ENCODE measurements at regions not wholly inside any gene's neighbourhood (a gene's known extent, or its start where the extent isn't known, plus 50 kb on each side); places are given as distances from the start of the nearest gene placed in this dataset.

DNA sequence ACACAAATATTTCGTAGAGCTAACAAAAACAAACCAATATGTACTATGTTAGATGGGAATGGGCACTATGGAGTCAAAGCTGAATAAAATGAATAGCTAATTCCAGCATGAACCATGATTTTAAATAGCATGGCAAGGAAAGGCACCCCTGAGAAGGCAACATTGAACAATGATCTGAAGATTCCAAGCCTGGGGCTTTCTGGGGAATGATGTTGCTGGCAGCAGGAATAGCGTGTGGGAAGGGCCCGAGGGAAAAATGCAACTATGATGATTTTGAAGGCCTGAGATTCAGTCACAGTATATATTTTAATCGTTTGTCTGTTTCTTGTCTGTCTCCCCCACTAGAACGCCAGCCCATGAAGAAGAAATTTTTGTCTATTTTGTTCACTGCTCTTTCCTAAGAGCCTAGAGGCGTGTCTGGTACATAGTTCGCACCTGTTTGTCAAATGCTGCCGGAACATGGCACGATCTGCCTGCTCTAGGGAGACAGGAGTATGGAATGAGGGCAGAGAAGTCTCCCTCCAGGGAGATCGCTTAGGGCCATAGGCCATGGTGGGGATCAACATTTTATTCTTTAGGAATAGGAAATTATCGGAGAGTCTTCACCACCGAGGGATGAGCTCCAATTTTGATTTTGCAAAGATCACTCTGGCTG lies 84.8 kb upstream of the EYA2 start:
- H3K79me2 ChIP-seq (ENCODE audit: low read depth): no peaks in the 10 kb centered on the region
- peaks cover 7% of the 10 kb centered on the region for H4K20me1 ChIP-seq (ENCODE audit: low read depth)
- H3K4me3 Mint-ChIP-seq: no peak overlapping the region
- H2AFZ ChIP-seq (replicated peaks): no peak overlapping the region
- H3K4me1 ChIP-seq: peaks cover 7% of the 10 kb centered on the region
- TF ChIP-seq, protein P1, sequence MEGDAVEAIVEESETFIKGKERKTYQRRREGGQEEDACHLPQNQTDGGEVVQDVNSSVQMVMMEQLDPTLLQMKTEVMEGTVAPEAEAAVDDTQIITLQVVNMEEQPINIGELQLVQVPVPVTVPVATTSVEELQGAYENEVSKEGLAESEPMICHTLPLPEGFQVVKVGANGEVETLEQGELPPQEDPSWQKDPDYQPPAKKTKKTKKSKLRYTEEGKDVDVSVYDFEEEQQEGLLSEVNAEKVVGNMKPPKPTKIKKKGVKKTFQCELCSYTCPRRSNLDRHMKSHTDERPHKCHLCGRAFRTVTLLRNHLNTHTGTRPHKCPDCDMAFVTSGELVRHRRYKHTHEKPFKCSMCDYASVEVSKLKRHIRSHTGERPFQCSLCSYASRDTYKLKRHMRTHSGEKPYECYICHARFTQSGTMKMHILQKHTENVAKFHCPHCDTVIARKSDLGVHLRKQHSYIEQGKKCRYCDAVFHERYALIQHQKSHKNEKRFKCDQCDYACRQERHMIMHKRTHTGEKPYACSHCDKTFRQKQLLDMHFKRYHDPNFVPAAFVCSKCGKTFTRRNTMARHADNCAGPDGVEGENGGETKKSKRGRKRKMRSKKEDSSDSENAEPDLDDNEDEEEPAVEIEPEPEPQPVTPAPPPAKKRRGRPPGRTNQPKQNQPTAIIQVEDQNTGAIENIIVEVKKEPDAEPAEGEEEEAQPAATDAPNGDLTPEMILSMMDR (IDR thresholded peaks at IDR 0.05): no peak
- TF ChIP-seq EZH2 (IDR thresholded peaks at IDR 0.05) (no peak), EZH2phosphoT487 (IDR thresholded peaks at IDR 0.05) (no peak)
- DNase-seq (ENCODE audit: low spot score): no peak
- no peak overlapping the region for H3K27ac Mint-ChIP-seq
- H3F3A ChIP-seq (ENCODE audit: low read depth): peaks cover 12% of the 10 kb centered on the region
- no peak overlapping the region for H3K4me2 ChIP-seq
- H3K4me1 Mint-ChIP-seq: peaks cover 19% of the 10 kb centered on the region
- no peaks in the 10 kb centered on the region for H3K36me3 Mint-ChIP-seq
- no peak overlapping the region for H3K9ac ChIP-seq
- H3K9me3 Mint-ChIP-seq: no peaks in the 10 kb centered on the region
- H3K27me3 Mint-ChIP-seq (ENCODE audit: insufficient read depth, low read depth): peaks cover 14% of the 10 kb centered on the region
- no peaks in the 10 kb centered on the region for H3K9me3 ChIP-seq (ENCODE audit: low read depth)
- peaks cover 11% of the 10 kb centered on the region for H3K27me3 ChIP-seq
- H3K27ac ChIP-seq: no peak overlapping the region
- H3K36me3 ChIP-seq: no peaks in the 10 kb centered on the region
- no peak overlapping the region for H3K4me3 ChIP-seq

DNA sequence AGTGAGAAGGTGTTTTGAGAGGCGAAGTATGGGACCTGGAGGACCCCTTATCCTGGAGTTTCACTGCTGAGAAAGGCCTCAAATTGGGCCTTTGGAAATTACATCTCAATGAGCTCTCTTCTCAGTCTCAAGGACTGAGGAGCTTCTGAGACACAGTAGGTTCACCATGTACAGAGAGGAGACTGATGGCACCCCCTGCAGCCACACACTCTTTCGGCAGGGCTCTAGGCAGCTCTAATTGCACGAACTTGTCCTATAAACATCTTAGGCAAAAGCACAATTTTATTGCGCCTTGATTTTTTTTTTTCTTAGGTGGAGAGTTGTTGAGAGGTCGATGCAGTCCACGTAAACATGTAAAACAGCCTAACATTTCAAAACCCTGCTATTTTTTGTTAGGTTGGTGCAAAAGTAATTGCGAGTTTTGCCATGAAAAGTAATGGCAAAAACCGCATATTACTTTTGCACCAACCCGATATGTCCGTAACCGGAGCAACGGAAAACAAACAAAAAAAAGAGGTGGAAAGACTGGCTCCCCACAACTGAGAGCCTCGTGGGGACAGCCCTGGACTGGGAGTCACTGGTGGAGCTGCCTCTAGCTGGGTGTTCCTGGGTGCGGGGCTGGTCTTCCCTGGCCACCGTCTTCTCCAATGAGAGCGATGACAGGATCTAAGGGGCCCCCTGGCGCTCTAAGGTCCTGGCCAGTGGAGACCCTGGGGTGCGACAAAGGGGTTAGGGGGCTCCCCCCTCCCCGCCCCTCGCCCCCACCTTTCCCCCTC lies 84.0 kb upstream of the EYA2 start:
- H3K27me3 Mint-ChIP-seq (ENCODE audit: insufficient read depth, low read depth): peaks cover 14% of the 10 kb centered on the region
- H3K9me3 ChIP-seq (ENCODE audit: low read depth): no peaks in the 10 kb centered on the region
- H3K27ac Mint-ChIP-seq: no peak overlapping the region
- H4K20me1 ChIP-seq (ENCODE audit: low read depth): peaks cover 11% of the 10 kb centered on the region
- H3K9me3 Mint-ChIP-seq: no peaks in the 10 kb centered on the region
- H3K4me1 ChIP-seq: peaks cover 12% of the 10 kb centered on the region
- no peak overlapping the region for H3K9ac ChIP-seq
- no peak overlapping the region for H3K4me3 ChIP-seq
- H3K27ac ChIP-seq: no peak overlapping the region
- H3K4me3 Mint-ChIP-seq: no peak overlapping the region
- H3K27me3 ChIP-seq: peaks cover 13% of the 10 kb centered on the region
- peaks cover 20% of the 10 kb centered on the region for H3F3A ChIP-seq (ENCODE audit: low read depth)
- no peaks in the 10 kb centered on the region for H3K36me3 Mint-ChIP-seq
- no peak overlapping the region for H2AFZ ChIP-seq (replicated peaks)
- peak overlapping the region; percentile 52 for H3K4me2 ChIP-seq
- DNase-seq (ENCODE audit: low spot score): no peak
- H3K79me2 ChIP-seq (ENCODE audit: low read depth): no peaks in the 10 kb centered on the region
- TF ChIP-seq, protein P1 (IDR thresholded peaks at IDR 0.05): no peak
- TF ChIP-seq EZH2 (IDR thresholded peaks at IDR 0.05) (no peak), EZH2phosphoT487 (IDR thresholded peaks at IDR 0.05) (no peak)
- H3K36me3 ChIP-seq: no peaks in the 10 kb centered on the region
- H3K4me1 Mint-ChIP-seq: peaks cover 27% of the 10 kb centered on the region

DNA sequence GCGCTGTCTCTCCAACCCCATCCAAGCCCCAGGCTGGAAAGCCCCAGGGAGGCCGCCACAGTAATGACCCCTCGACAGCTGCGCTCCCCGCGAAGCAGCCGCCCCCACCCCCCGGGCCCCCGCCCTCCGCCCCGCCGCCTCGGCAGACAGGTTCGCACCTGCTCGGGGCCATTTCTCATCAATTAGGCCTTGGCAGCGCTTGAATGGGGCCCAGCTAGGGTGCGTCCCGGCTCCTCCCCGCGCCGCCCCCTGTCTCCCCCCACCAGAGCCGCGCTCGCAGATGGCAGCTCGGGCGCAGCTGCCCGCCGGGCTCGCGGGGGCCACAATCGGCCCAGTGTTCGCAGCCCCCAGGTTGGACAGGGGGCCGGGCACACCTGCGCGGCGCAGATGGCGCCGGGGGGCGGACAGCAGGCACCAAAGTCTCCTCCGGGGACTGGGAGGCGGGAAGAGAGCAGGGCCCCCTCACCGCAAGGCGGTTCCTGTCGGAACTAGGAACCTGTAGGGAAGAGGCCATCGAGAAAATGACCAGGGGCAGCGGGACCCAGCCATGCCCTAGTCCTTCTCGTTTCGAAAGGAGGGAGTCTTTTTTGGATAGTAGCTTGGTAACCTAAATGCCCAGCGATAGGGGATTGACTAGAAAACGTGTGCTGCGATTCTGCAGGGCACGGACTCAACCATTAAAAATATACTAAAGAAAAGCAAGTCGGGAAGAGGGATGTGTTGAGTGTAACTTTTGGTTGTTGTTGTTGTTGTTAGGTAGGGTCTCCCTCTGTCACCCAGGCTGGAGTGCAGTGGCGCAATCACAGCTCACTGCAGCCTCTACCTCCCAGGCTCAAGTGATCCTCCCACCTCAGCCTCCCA lies 83.2 kb upstream of the EYA2 start:
- TF ChIP-seq, protein P1 (IDR thresholded peaks at IDR 0.05): no peak
- H3K79me2 ChIP-seq (ENCODE audit: low read depth): no peaks in the 10 kb centered on the region
- H3K36me3 ChIP-seq: no peaks in the 10 kb centered on the region
- peak overlapping the region; percentile 23 for H3K4me3 ChIP-seq
- no peaks in the 10 kb centered on the region for H3K9me3 Mint-ChIP-seq
- H3K4me1 Mint-ChIP-seq: peaks cover 33% of the 10 kb centered on the region
- DNase-seq (ENCODE audit: low spot score): peak; percentile 26
- no peak overlapping the region for H3K27ac Mint-ChIP-seq
- H3F3A ChIP-seq (ENCODE audit: low read depth): peaks cover 26% of the 10 kb centered on the region
- no peaks in the 10 kb centered on the region for H3K36me3 Mint-ChIP-seq
- peaks cover 11% of the 10 kb centered on the region for H4K20me1 ChIP-seq (ENCODE audit: low read depth)
- no peak overlapping the region for H3K27ac ChIP-seq
- peaks cover 12% of the 10 kb centered on the region for H3K4me1 ChIP-seq
- H3K27me3 ChIP-seq: peaks cover 20% of the 10 kb centered on the region
- peaks cover 19% of the 10 kb centered on the region for H3K27me3 Mint-ChIP-seq (ENCODE audit: insufficient read depth, low read depth)
- H3K4me3 Mint-ChIP-seq: no peak overlapping the region
- H3K9me3 ChIP-seq (ENCODE audit: low read depth): no peaks in the 10 kb centered on the region
- peak overlapping the region; percentile 52 for H3K4me2 ChIP-seq
- no peak overlapping the region for H2AFZ ChIP-seq (replicated peaks)
- no peak overlapping the region for H3K9ac ChIP-seq

Data from neural progenitor cell (in vitro differentiated cells).